HG03060 (cell line): ENCODE measurements at regions not wholly inside any gene's neighbourhood (a gene's known extent, or its start where the extent isn't known, plus 50 kb on each side); places are given as distances from the start of the nearest gene placed in this dataset.
"Not testable (repeated sequence)": the region's sequence is repeated elsewhere in the genome, so short reads cannot be mapped to it uniquely, and the experiment has no call there.

Source experiments
- ATAC-seq: cut with Tn5 transposase; IDR thresholded peaks from one replicate; pipeline ENCODE4 v1.9.1; 2021; ENCODE audit warnings: low read depth, moderate number of reproducible peaks; ENCODE audit not compliant: unreplicated experiment

DNA sequence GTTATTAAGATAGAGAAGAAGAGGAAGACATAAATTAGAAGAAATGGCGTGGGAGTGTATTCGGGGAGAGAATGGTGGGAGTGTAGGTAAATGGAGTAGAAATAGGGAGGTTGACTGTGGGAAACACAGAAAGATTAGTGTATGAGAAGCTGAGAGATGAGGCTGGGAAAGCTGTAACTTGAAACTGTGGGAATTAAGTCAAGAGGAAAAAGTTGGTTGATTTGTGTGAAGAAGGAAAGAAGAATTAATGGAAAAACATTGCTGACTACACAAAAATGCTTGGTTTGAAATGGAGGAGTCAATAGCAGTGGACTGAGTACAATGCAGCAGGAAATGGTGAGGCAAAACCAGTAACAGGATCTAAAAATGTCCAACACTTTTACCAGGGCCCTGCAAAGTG lies 448.3 kb downstream of the PTPRC start:
- ATAC-seq: no peak

GRCh38 chr1:199089393-199090122 lies 450.7 kb downstream of the PTPRC start:
- ATAC-seq: peak; percentile 80

GRCh38 chr1:199095628-199096027 lies 456.8 kb downstream of the PTPRC start:
- not testable (repeated sequence) for ATAC-seq

- no peak for ATAC-seq
Measured at GRCh38 chr1:199096591-199096990, 457.8 kb downstream of the PTPRC start.

GRCh38 chr1:199098468-199098867 lies 459.6 kb downstream of the PTPRC start:
- ATAC-seq: no peak

DNA sequence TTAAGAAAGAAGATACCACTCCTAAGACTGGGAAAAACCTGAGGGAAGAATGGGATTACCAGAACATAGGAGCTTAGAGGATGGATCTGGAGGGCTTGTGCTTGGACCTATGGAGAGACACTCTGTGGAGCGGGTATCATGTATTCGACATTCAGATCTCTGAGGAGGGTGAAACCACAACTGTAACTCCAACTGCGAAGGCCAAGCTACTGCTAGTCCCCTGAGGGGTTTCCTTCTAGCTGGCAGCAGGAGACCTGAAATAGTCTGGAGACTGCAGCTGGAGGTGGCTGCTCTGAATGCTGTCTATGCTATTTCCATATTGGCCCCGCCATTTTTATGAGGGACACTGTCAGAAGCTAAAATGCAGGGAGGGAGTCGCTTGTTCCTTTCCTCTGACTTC lies 462.3 kb downstream of the PTPRC start:
- ATAC-seq: no peak

GRCh38 chr1:199101635-199102034 lies 462.8 kb downstream of the PTPRC start:
- ATAC-seq: no peak

- peak; percentile 37 for ATAC-seq
Measured at GRCh38 chr1:199102239-199102638, 463.4 kb downstream of the PTPRC start.

GRCh38 chr1:199109160-199109559 lies 470.3 kb downstream of the PTPRC start:
- ATAC-seq: no peak

GRCh38 chr1:199112365-199112764 lies 473.5 kb downstream of the PTPRC start:
- ATAC-seq: no peak

DNA sequence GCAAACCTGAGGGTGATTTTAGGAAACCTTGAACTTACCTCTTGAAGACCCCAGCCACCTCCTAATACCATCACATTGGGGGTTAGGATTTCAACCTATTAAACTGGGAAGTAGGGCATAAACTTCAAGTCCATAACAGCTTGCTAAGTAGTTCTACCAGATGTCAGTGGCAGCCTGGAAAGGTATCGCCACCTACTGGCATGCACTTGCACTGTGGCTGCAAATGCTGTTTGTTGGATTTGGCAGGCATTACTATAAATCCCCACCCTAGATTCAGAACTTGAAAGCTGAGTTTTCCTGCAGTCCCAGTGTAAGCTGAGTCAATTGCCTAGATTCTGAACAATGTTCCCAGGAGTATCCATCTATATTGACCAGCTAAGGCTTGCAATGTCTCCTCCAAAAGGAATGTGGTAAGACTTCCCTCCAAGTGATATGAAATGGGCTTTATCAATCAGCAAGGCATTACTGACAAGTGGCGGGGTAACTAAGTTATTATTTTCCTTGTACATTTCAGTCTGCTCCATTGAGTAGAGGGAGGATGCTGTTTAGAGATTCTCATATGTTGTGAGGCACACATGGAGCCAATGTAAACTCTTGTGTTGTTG lies 474.5 kb downstream of the PTPRC start:
- ATAC-seq: no peak

GRCh38 chr1:199116488-199116887 lies 477.6 kb downstream of the PTPRC start:
- no peak for ATAC-seq

- ATAC-seq: no peak
Measured at GRCh38 chr1:199121047-199121446, 482.2 kb downstream of the PTPRC start.

DNA sequence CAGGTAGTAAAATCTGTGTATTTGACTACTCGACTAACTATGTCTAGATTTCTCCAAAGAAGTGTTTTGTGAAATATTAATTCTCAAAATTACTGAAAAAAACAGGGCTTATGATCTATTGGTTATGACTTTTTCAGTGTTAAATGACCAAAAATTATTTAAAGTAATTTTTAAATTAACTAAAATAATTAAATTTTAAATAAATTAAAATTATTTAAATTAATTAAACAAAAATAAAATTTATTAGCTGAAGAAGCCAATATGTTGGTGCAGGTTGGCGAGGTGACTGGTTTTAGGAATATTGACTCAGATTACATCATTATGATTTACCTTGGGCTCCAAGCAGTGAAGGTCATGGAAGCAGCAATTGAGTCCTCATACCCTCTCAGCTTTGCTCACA lies 483.2 kb downstream of the PTPRC start:
- ATAC-seq: no peak

DNA sequence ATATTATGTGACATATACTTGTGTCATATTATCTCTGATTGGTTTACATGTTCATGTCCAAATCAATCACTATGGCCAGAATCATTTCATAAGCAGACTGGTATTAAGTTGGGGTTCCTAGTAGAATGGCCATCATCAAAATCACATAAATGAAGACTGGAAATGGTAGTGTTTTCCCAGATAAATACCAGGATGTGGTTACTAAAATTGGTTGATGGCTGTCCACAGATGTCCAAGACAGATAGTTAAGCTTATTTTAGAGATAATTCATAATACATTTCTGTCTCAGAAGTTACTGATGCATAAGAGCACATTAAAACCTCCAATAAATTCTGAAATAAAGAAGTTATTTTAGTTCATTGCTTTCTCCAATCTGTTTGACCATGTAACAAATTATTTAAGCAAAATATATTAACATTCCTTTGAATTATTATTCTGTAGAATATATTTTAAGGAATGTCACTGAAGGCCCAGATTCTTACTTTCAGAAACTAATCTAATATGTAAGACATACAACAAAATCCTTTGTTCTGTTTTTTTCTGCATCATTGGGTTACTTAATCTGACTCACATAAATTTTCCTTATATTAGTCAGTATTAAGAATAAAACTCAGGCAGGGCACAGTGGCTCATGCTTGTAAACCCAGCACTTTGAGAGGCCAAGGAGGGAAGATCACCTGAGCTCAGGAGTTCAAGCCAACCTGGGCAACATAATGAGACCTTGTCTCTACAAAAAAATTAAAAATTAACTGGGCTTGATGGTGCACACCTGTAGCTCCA lies 483.9 kb downstream of the PTPRC start:
- no peak for ATAC-seq

GRCh38 chr1:199123615-199124014 lies 484.8 kb downstream of the PTPRC start:
- ATAC-seq: no peak

GRCh38 chr1:199124351-199124750 lies 485.5 kb downstream of the PTPRC start:
- ATAC-seq: no peak

- ATAC-seq: no peak
Measured at GRCh38 chr1:199129247-199129646, 490.4 kb downstream of the PTPRC start.

DNA sequence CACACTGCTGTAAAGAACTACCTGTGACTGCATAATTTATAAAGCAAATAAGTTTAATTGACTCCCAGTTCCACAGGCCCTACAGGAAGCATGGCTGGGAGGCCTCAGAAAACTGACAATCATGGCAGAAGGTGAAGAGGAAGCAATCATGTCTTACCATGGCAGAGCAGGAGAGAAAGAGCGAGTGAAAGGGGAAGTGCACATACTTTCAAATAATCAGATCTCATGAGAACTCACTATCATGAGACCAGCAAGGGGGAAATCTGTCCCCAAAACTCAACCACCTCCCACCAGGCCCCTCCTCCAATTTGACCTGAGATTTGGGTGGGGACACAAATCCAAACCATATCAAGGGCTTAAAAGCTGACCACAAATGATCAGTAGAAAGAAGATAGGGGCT lies 493.2 kb downstream of the PTPRC start:
- no peak for ATAC-seq

GRCh38 chr1:199135901-199136300 lies 497.1 kb downstream of the PTPRC start:
- ATAC-seq: no peak

DNA sequence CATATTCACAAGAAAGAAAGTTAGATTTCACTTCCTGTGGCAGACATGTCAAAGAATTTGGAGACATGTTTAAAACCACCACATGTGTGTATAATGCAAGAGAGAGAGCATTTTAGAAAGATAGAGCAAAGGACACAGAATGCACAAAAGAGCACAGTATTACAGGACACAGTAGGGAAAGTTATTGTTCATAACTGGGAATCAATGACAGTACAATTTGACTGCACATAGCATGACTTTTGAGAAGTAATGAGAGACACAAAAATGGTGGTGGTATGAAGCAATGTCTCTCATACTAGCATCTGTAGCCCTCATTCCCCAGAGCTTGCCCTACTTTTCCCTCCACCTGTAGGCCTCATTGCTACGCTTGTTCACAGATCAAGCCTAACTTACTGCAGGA lies 499.2 kb downstream of the PTPRC start:
- no peak for ATAC-seq

DNA sequence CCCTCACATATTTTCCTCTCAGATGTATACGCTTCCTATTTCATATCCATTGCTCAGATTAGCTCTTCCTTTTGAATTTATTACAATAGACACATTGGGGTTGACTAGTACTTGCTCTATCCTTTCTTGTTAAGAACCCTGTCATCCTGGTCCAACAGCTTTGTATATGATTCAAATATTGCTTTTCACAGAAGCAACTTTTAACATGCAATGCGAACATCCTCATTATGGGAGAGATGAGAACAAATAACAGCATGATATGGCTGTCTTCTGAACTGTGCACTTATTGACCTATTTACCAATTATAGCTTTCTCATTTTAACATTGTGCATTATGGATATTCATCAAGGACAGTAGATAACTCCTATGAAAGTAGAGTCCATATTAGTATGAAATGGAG lies 510.8 kb downstream of the PTPRC start:
- no peak for ATAC-seq
